Trophoblast cell (in vitro differentiated cells and primary cell): ENCODE measurements at regions not wholly inside any gene's neighbourhood (a gene's known extent, or its start where the extent isn't known, plus 50 kb on each side); places are given as distances from the start of the nearest gene placed in this dataset.
A peak's percentile ranks its signal among the peaks of the same experiment; 100 is the strongest.

ENCODE experiments used
- DNase-seq, 2 donors: peaks; one replicate each; pipeline ENCODE4 v3.0.0-alpha.2; 2016
- H2AFZ ChIP-seq: 2 replicates; pipeline ENCODE4 v1.6.1; 2013; ENCODE audit warnings: low read length, moderate library complexity, mild to moderate bottlenecking; ENCODE audit not compliant: insufficient read depth, poor library complexity
- H2AK5ac ChIP-seq: 2 replicates; pipeline ENCODE4 v1.6.1; 2013; ENCODE audit warnings: mild to moderate bottlenecking, low read length
- H2BK120ac ChIP-seq: 2 replicates; pipeline ENCODE4 v1.6.1; 2013; ENCODE audit warnings: low read length, mild to moderate bottlenecking, moderate library complexity; ENCODE audit not compliant: insufficient read depth, poor library complexity
- H2BK12ac ChIP-seq: 2 replicates; pipeline ENCODE4 v1.6.1; 2013; ENCODE audit warnings: mild to moderate bottlenecking, low read length, moderate library complexity
- H2BK5ac ChIP-seq: 2 replicates; pipeline ENCODE4 v1.6.1; 2013; ENCODE audit warnings: low read length, low read depth, moderate library complexity, mild to moderate bottlenecking; ENCODE audit not compliant: poor library complexity
- H3K14ac ChIP-seq: 2 replicates; pipeline ENCODE4 v1.6.1; 2013; ENCODE audit warnings: mild to moderate bottlenecking, low read length
- H3K18ac ChIP-seq: 2 replicates; pipeline ENCODE4 v1.6.1; 2013; ENCODE audit warnings: mild to moderate bottlenecking, low read length
- H3K23ac ChIP-seq: 2 replicates; pipeline ENCODE4 v1.6.1; 2013; ENCODE audit warnings: low read length
- H3K27ac ChIP-seq: 2 replicates; pipeline ENCODE4 v1.5.1; 2013; ENCODE audit warnings: low read depth, mild to moderate bottlenecking, inconsistent platforms, low read length, moderate library complexity
- H3K27me3 ChIP-seq: 2 replicates; pipeline ENCODE4 v1.6.1; 2013; ENCODE audit warnings: inconsistent platforms, mild to moderate bottlenecking, low read length, moderate library complexity; ENCODE audit not compliant: insufficient read depth
- H3K36me3 ChIP-seq, 2 experiments: 1 replicate in 1 of 2; 2 replicates in 1 of 2; pipeline ENCODE4 v1.6.1; 2013; ENCODE audit warnings: low read length in 2 of 2, mild to moderate bottlenecking in 2 of 2, moderate library complexity in 1 of 2; ENCODE audit not compliant: insufficient read depth in 2 of 2, control insufficient read depth in 1 of 2
- H3K4ac ChIP-seq: 2 replicates; pipeline ENCODE4 v1.6.1; 2013; ENCODE audit warnings: low read depth, mild to moderate bottlenecking, low read length, moderate library complexity
- H3K4me1 ChIP-seq, 2 experiments: 1 replicate in 1 of 2; 2 replicates in 1 of 2; pipeline ENCODE4 v1.6.1; 2013; ENCODE audit warnings: low read length in 2 of 2, mild to moderate bottlenecking in 2 of 2, moderate library complexity in 1 of 2; ENCODE audit not compliant: insufficient read depth in 2 of 2, control insufficient read depth in 1 of 2
- H3K4me2 ChIP-seq: 2 replicates; pipeline ENCODE4 v1.6.1; 2013; ENCODE audit warnings: inconsistent platforms, mild to moderate bottlenecking, low read length, moderate library complexity
- H3K4me3 ChIP-seq: 2 replicates; pipeline ENCODE4 v1.5.1; 2013; ENCODE audit warnings: mild to moderate bottlenecking, low read depth, low read length, inconsistent platforms
- H3K79me1 ChIP-seq: one replicate; pipeline ENCODE4 v1.6.1; 2013; ENCODE audit warnings: low read length
- H3K79me2 ChIP-seq: 2 replicates; pipeline ENCODE4 v1.6.1; 2013; ENCODE audit warnings: low read length, mild to moderate bottlenecking; ENCODE audit not compliant: control insufficient read depth, insufficient read depth, poor library complexity
- H3K9ac ChIP-seq: 2 replicates; pipeline ENCODE4 v1.6.1; 2013; ENCODE audit warnings: mild to moderate bottlenecking, low read length
- H3K9me3 ChIP-seq: 2 replicates; pipeline ENCODE4 v1.6.1; 2013; ENCODE audit warnings: low read depth, mild to moderate bottlenecking, control low read depth, inconsistent platforms, low read length; ENCODE audit not compliant: insufficient read depth
- H4K12ac ChIP-seq: 2 replicates; pipeline ENCODE4 v1.6.1; 2013; ENCODE audit warnings: low read depth, mild to moderate bottlenecking, low read length, moderate library complexity
- H4K8ac ChIP-seq: 2 replicates; pipeline ENCODE4 v1.6.1; 2013; ENCODE audit warnings: low read depth, mild to moderate bottlenecking, low read length, moderate library complexity
- H4K91ac ChIP-seq: one replicate; pipeline ENCODE4 v1.6.1; 2013; ENCODE audit warnings: low read depth, mild to moderate bottlenecking, low read length, moderate library complexity
- WGBS: extraction: QIAGEN DNeasy Blood & Tissue Kit; methylation state at CpG from one replicate; pipeline ENCODE4 v1.1.7; 2013; ENCODE audit warnings: missing lambda C conversion rate; ENCODE audit not compliant: insufficient read length, insufficient coverage; ENCODE audit errors: extremely low coverage; 5-methylcytosine and 5-hydroxymethylcytosine counted together

- Histone ChIP-seq H3K9me3 (no peaks in the 10 kb centered on the region), H2BK5ac (no peak overlapping the region), H3K79me1 (no peaks in the 10 kb centered on the region), H2BK12ac (peak overlapping the region; percentile 34), H3K27ac (no peak overlapping the region), H3K4me2 (peak overlapping the region; percentile 39), H3K4me3 (no peak overlapping the region), H3K14ac (no peak overlapping the region), H3K4me1 (peaks cover 8 to 10% of the 10 kb centered on the region in 2 experiments), H3K23ac (no peak overlapping the region), H3K27me3 (no peaks in the 10 kb centered on the region), H3K4ac (no peak overlapping the region), H2AK5ac (no peak overlapping the region), H3K9ac (no peak overlapping the region), H4K12ac (no peak overlapping the region), H2AFZ (no peak overlapping the region), H4K91ac (no peak overlapping the region), H3K18ac (no peak overlapping the region), H3K36me3 (no peaks in the 10 kb centered on the region), H2BK120ac (no peak overlapping the region), H4K8ac (no peak overlapping the region), H3K79me2 (no peaks in the 10 kb centered on the region)
- no peak for DNase-seq
- WGBS = no CpG with 5 or more reads among the region's 16 CpGs
Observed at GRCh38 chr6:163943607-163944385, 529.3 kb downstream of the QKI start.

- Histone ChIP-seq H4K91ac (no peak overlapping the region), H3K27ac (no peak overlapping the region), H3K4me2 (no peak overlapping the region), H3K36me3 (no peaks in the 10 kb centered on the region), H3K79me1 (no peaks in the 10 kb centered on the region), H3K4ac (no peak overlapping the region), H3K9ac (no peak overlapping the region), H4K8ac (no peak overlapping the region), H3K9me3 (no peaks in the 10 kb centered on the region), H3K27me3 (no peaks in the 10 kb centered on the region), H2AFZ (no peak overlapping the region), H3K14ac (no peak overlapping the region), H3K4me3 (no peak overlapping the region), H3K4me1 (peaks cover 8 to 10% of the 10 kb centered on the region in 2 experiments), H2AK5ac (no peak overlapping the region), H2BK12ac (no peak overlapping the region), H4K12ac (no peak overlapping the region), H2BK120ac (no peak overlapping the region), H2BK5ac (no peak overlapping the region), H3K23ac (no peak overlapping the region), H3K79me2 (no peaks in the 10 kb centered on the region), H3K18ac (no peak overlapping the region)
- DNase-seq = no peak
- no CpG with 5 or more reads among the region's 3 CpGs for WGBS
Observed at GRCh38 chr6:163942790-163943189, 528.3 kb downstream of the QKI start.

- Histone ChIP-seq H3K4me2 (no peak overlapping the region), H4K91ac (no peak overlapping the region), H2AK5ac (no peak overlapping the region), H3K4me1 (peaks cover 7 to 8% of the 10 kb centered on the region in 2 experiments), H3K9me3 (no peaks in the 10 kb centered on the region), H4K12ac (no peak overlapping the region), H3K79me2 (no peaks in the 10 kb centered on the region), H3K23ac (no peak overlapping the region), H3K4ac (no peak overlapping the region), H2BK12ac (no peak overlapping the region), H3K18ac (no peak overlapping the region), H3K14ac (no peak overlapping the region), H2BK120ac (peak overlapping the region; percentile 7), H3K9ac (no peak overlapping the region), H4K8ac (no peak overlapping the region), H3K79me1 (no peaks in the 10 kb centered on the region), H3K36me3 (no peaks in the 10 kb centered on the region), H3K27ac (no peak overlapping the region), H2BK5ac (no peak overlapping the region), H3K4me3 (no peak overlapping the region), H2AFZ (no peak overlapping the region), H3K27me3 (no peaks in the 10 kb centered on the region)
- no CpG with 5 or more reads among the region's 7 CpGs for WGBS
- DNase-seq = no peak
Observed at GRCh38 chr6:163941624-163941976, 527.1 kb downstream of the QKI start.

GRCh38 chr6:163940705-163941623, 526.4 kb downstream of the QKI start:
- no peak overlapping the region for H2BK12ac ChIP-seq
- H3K79me2 ChIP-seq = no peaks in the 10 kb centered on the region
- no peak overlapping the region for H3K18ac ChIP-seq
- H2BK5ac ChIP-seq = no peak overlapping the region
- no peak overlapping the region for H3K23ac ChIP-seq
- peaks cover 3 to 5% of the 10 kb centered on the region in 2 experiments for H3K4me1 ChIP-seq
- no peak overlapping the region for H2AFZ ChIP-seq
- no peak for DNase-seq
- no peak overlapping the region for H3K4me3 ChIP-seq
- no peak overlapping the region for H4K91ac ChIP-seq
- H3K14ac ChIP-seq = no peak overlapping the region
- H3K27ac ChIP-seq = no peak overlapping the region
- H3K79me1 ChIP-seq = no peaks in the 10 kb centered on the region
- H2AK5ac ChIP-seq = no peak overlapping the region
- no peak overlapping the region for H4K12ac ChIP-seq
- no peak overlapping the region for H4K8ac ChIP-seq
- peak overlapping the region; percentile 7 for H2BK120ac ChIP-seq
- no CpG with 5 or more reads among the region's 10 CpGs for WGBS
- H3K27me3 ChIP-seq = no peaks in the 10 kb centered on the region
- no peaks in the 10 kb centered on the region for H3K9me3 ChIP-seq
- no peak overlapping the region for H3K9ac ChIP-seq
- H3K36me3 ChIP-seq = no peaks in the 10 kb centered on the region
- H3K4ac ChIP-seq = no peak overlapping the region
- H3K4me2 ChIP-seq = no peak overlapping the region
